ENCODE measurements at regions not wholly inside any gene's neighbourhood (a gene's known extent, or its start where the extent isn't known, plus 50 kb on each side); places are given as distances from the start of the nearest gene placed in this dataset.

DNA sequence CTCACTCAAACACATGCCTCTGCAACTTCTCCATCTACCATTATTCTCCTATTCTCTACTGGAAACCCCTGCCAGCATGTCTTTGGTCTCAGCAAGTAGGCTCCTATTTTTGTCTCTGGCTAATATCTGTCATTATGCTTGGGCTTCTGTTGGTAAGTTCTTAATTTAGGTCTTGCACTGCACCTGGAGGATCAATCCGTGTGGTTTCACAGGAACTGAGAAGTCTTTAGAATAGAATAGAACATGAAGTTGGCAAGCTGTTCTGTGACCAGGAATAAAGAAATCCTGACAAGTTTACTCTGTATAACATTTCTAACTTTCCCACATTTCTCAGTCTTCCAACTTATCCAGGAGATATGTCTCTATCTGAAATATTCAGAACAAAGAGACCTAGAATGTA, 219.5 kb upstream of the GYPC start:
- no peak for DNase-seq

DNA sequence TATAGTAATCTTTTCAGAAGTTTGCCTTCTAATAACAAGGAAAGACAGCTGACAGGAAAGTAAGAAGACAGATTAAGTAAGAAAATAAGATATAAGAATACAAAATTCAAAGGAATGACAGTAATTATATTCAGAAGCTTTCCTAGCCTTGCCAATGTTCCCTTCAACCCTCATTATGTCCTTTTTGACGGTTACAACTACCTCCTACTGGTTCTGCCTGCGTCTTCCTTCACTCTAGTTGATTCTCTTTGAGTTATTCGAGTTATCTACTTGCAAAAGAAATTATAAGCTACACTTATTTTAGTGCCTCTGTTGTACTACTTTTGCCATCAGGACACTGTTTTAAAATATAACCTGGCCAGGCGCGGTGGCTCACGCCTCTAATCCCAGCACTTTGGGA, 218.9 kb upstream of the GYPC start:
- DNase-seq, result no peak

GRCh38 chr2:126444512-126444911, 211.4 kb upstream of the GYPC start:
- DNase-seq, result no peak

- DNase-seq, result no peak
Measured at GRCh38 chr2:126446106-126446695, 209.8 kb upstream of the GYPC start.

DNA sequence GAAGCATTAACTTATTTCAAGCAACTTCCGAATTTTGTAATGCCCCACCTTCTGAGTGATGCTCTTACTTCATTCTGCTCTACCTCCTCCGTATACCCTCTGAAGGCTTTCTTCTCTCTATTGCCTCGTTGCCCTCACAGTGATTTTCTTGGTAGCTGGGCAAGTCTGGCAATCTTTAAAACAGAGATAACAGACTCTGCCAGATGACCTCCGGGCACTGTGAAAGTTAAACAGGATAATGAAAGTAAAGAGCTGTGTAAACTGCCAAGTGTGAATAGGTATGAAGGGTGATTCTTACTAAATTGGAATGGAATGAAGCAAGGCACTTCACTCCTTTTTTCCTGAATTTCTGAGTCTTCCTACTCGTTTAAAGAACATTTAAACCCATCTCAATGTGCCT, 207.3 kb upstream of the GYPC start:
- no peak for DNase-seq

- DNase-seq, result no peak
Measured at GRCh38 chr2:126449677-126450076, 206.3 kb upstream of the GYPC start.

- DNase-seq, result no peak
Measured at GRCh38 chr2:126463892-126464674, 191.9 kb upstream of the GYPC start.

DNA sequence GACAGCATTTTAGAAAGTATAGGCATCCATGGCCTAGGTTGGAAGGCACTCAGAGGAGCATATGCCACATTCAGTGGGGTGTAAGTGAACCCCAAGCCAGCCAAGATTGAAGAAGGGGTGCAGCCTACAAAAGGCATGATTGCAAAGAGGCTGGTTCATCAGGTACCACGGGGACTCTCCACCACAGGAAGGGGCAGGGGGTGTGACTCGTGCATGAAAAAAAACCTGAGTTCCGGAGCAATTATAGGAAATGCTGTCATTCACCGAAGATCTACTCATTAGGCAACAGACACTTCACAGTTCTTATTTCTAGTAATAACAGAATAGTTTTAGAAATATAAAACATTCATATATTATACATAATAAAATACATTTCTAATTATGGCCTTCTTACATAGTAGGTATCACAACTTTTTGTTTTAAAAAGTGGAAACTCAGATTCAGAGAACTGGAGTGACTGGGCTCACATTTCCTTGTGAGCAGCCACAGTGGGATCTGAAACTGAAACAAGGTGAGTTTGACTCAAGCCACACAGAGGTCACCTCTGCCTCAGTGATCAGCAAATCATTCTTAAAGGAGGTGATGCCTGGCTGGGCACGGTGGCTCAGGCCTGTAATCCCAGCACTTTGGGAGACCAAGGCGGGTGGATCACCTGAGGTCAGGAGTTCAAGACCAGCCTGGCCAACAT, 188.4 kb upstream of the GYPC start:
- DNase-seq, result no peak

DNA sequence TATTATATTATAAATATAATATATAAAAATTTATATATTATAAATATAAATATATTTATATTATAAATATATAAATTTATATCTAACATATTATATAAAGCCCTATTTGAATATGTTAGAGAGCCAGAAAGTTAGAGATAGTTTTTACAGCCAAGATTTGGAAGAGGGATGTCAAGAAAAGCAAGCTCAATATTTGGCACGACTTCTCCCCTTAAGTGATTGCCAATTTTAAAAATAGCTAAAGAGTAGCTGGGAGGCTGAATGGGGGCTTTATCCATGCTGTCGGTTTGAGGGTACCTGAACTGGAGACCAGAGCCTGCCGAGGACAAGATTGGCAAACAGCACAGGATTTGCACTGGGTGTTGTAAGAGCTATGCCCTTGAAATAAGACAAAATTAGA, 180.9 kb upstream of the GYPC start:
- DNase-seq, result no peak

DNA sequence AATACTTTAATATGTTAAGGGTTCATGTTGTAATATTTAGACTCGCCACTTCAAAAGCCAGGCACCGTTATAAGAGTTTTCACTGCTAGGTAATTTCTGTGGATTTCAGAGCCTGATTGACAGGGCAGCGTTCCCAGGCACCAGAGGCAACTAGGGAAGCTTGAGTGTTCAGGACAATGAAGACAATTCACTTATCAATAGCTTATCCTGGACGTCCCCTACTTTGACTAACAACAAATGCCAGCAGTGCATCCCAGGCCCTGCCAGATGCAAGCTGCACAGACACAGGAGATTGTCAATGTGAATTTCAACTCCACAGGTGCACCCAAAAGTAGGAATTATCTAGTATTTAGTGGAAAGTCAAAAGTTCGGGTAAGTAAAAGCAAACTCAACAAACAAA, 179.3 kb upstream of the GYPC start:
- DNase-seq, result no peak

DNA sequence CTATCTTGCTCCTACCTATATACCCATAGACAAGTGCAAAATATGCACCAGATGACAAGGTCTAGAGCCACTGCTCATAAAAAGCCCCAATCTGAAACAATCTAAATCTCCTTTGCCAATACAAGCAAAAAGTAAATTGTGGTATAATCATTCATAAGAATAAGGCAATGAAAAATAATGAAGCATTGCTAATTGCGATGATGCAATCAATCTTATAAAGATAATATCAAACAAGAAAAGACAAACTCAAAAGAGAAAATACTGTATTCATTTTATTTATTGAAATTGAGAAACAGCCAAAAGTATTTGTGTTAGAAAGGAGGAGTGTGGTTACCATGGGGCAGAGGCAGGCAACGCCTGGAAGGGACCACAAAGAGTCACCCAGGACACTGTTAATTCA, 175.9 kb upstream of the GYPC start:
- DNase-seq, result no peak

DNA sequence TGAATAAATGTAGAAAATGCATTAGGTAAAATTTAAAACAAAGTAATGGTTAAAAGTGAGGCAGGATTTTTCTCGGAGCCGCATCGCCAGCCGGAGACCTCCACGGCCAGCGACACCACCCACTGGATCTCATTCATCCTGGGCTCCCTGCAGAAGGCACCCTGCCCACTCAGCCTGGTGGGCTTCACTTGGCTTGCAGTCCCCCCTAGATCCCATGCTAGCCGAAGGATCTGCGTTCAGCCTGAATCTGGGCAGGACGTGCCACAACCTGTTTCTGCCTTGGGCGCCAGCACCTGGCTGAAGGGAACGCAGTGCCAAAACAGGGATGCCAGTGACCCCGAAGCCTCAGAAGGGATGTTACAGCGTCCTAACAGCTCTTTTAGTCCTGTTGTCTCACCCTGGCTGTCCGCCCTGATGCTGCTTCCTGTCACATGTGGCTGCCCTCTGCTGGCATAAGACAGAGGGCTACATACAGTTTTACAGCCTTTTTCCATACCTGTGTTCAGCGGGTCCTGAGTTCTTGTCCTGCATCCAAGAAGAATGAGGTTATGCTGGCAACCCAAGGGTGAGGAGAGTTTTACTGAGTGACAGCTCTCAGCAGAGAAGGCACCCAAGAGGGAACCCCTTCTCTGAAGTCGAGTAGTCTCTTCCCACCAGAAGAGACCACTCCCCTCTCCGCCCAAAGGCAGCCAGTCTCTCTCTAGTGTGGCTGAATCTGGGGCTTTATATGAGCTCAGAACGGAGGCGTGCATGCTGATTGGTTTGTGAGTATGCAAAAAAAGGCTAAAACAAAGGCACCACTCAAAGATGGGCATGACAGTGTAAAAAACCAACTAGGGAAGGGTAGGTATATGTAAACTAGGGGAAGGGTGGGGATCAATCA, 173.1 kb upstream of the GYPC start:
- no peak for DNase-seq

DNA sequence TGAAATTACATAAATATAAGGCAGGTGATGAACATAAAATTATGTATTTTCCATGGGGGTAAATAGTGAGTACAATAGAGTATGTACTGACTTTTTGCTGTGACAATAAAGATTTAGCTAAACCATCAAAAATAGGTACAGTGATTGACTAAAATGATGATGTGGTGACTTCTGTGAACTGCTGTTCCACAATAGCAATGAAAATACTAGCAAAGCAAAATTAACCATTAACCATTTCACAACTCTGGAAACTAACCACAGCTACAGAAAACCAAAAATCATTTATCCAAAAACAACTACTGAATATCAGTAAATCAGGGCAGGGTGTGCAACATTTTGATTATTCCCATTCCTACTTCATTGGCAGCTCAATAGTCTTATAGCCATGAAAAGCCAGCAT, 161.4 kb upstream of the GYPC start:
- no peak for DNase-seq

GRCh38 chr2:126495189-126495588, 160.8 kb upstream of the GYPC start:
- DNase-seq, result no peak

- no peak for DNase-seq
Measured at GRCh38 chr2:126496493-126496892, 159.5 kb upstream of the GYPC start.

DNA sequence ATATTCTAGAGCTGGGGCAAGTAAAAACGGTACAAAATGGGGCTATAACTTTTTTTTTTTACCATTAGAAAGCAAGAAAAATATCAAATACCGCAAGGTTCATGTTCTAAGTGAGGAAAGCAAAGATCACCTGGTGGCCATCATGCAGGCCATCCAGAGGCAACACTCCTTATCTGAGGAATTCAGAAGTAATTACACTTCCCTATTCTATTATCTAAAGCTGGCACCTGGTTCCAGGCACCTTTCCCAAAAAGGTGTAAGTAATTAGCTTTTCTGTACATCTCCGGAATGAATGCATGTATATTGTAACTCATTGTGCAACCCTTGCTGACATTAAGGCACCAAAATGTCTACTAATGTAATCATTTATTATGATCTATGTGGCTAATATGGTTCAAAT, 152.5 kb upstream of the GYPC start:
- no peak for DNase-seq

DNA sequence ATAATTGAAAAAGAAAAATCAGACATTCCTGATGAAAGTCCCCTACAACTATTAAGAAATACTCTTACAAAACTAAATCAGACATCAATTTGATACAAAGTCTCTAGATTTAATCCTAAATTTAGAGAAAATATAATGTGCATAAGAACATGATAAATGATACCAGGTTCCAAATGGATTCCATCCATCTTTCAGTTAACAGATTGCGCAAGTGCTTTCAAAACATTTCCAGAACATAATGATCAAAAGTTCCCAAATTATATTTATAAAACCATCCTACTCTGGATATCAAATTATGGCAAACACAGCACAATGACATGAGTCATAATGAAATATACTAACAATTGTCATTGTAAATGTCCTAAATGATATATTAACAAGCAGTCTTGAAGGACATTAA, 151.0 kb upstream of the GYPC start:
- DNase-seq, result no peak

GRCh38 chr2:126506786-126507185, 149.2 kb upstream of the GYPC start:
- DNase-seq, result no peak

DNA sequence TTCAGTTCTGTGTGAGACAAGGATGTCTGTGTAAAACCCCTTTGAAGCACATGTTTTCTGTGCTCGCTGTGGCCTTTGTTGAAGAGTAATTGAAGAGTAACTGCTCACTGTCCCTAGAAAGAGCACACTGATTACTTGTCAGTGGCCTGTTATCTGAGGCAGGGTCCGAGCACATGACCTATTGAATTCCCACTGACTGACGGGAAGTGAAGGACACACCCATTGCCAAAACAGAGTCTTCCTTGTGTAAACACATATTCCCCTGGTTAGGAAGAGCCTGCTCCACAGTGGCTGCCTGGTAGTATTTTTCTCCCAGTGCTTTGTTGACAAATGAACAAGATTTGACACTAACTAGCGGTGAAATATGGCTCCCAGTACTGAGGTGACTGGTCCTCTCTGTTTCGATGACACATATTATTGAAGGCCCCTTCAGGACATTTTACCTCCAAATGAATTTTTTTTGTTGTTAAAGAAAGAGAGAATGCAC, 148.5 kb upstream of the GYPC start:
- no peak for DNase-seq

GRCh38 chr2:126510356-126510755, 145.6 kb upstream of the GYPC start:
- DNase-seq, result no peak

DNA sequence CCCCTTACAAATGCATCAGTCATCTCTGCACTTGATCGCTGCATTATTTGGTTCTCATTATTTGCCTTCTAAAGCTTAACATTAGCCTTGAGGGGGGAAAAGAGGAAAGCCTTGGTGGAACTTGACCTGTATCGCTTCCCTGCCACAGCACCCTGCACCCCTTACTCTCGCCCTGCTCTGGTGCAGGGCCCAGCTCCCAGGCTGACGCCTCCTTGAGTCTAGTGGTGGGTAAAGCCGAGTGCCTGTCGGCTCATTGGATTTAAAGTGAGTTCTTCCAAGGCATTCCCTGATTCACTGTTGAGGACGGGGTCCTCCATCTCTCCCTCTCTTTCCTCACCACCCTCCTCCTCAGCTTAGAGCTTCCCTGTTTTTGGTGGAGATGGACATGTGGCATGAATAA, 145.0 kb upstream of the GYPC start:
- no peak for DNase-seq

DNA sequence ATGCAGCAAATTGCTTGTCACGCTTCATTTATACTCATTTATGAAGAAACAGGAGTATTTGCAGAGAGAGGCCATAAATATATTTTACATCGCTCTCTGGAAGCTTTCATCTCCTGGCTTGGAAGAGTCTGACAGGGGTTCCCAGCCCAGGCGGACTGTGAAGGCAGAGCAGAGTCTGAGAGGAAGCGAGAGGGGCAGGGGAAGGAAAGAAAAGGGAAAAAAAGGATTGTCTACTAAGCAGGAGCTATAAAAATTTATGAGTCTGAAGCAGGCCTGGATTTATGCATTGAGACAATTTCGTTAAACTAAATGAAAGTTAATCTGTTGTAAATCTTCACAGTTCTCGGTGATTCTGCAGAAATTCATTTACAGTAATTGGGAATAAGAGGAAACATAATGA, 143.9 kb upstream of the GYPC start:
- DNase-seq, result no peak

DNA sequence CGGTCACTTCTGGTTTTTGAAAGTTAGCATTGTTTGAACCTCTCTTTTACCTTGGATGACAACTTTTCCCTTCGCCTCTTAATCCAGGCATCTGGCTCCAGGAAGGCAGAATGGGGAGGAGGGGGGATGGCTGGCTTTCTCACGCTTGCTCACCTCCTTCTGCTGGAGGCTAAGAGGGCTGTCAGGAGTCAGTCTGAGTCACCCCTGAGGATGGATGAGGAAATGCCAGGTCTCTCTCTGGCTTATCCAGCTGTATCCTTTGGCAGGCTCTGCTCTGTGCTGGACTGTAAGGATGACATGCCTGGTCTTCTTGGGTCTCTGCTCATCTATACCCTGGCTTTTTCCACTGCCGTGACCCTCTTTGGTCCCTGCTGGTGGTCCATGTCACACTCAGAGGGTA, 142.9 kb upstream of the GYPC start:
- DNase-seq, result no peak

Data from NCI-H526 treated with DMSO at 0.1 percent for 48 hours (cell line).